ENCODE measurements at regions not wholly inside any gene's neighbourhood (a gene's known extent, or its start where the extent isn't known, plus 50 kb on each side); places are given as distances from the start of the nearest gene placed in this dataset.

DNA sequence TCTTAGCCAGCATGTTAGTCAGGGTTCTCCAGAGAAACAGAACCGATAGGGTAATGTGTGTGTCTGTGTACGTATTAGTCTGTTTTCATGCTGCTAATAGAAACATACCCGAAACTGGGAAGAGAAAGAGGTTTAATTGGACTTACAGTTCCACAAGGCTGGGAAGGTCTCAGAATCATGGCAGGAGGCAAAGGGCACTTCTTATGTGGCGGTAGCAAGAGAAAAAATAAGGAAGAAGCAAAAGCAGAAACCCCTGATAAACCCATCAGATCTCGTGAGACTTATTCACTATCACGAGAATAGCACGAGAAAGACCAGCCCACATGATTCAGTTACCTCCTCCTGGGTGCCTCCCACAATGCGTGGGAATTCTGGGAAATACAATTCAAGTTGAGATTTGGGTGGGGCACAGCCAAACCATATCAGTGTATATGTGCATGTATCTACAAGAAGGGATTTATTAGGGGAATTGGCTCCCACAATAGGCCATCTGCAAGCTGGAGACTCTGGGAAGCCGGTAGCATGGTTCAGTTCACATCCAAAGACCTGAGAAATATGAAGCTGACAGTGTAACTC, 173.7 kb upstream of the NECTIN1 start:
- no peak for DNase-seq
- intact Hi-C loops (cut with DNase I, micrococcal nuclease): no loop called here

DNA sequence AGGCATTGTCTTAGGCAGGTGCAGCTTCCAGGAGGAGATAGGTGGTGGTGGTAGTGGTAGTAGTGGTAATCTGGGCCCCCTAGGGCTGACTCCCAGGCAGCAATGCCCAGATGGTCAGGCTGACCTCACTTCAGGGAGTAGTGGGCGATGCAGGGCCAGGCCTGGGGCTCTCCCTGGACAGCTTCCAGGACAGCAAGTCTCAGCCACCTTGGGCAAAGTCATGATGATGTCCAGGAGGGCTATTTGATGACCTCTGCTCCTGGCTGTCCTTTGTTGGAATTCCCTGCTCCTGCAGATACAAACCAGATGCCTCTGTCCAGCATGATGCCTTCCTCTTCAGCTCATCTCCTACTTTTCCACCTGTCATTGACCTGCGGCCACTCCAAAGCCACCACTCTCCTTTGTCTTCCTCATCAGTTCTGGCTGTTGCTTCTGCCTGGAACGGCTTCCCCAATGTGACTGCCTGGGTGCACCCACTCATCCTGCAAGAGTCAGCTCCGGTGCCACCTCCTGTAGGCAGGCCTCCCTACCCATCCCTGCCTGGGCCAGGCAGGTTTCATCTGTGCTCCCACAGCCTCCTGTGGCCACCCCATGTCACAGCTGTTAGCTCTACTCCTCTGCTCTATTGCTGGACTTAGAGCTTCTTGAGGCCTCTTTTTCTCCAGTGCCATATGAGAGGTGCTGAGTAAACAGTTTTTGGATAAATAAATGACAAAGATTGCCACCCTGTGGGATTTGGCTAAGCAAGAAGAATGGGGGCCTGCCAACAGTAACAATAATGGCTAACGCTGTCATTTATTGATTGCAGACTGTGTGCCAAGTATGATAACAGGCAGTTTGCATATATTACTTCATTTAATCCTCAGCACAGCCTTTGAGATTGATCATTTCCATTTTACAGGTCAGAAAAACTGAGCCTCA, 172.9 kb upstream of the NECTIN1 start:
- DNase-seq (no peak), ATAC-seq (no peak)
- intact Hi-C loops (cut with DNase I, micrococcal nuclease): no loop called here

More for the DNA sequence above, 173.7 kb upstream of the NECTIN1 start:
- ATAC-seq: no peak

DNA sequence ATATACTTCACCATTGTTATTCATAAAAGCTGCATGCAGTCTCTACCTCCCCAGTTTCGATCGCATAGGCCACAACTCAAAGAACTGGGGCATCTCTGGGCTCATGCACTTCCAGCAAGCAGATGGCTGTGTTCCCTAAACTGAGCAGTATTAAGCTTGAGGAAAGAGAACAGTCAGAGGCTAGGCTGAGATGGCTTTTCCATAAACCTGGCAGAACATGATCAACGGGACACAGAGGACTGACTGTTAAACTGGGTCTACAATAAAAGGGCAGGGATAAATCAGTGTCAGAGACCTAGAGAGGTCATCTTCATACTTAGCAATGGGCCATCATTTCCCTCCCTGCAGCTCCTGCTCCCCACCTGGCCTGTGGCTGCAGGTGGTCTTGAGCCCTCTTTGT, 171.0 kb upstream of the NECTIN1 start:
- no peak for ATAC-seq
- no peak for DNase-seq
- intact Hi-C loops (cut with DNase I, micrococcal nuclease): no loop called here

DNA sequence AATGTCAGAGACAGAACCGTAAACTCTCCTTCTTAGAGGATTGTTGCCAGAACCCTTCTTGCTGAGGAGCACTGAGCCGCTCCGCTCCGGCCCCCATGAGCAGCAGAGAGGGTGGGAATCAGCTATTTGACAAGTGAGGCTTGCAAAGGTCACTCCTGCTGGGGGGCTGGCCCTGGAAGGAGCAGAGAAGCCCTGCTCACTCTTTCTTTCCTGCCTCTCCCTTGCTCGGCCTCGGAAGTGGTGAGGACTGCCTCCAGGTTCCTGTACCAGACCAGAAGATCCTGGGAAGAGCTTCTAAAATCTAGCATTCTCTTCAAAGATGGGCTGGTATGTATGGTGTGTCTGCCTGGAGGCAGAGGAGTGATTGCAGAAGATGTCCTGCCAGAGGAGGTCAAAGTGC, 168.6 kb upstream of the NECTIN1 start:
- intact Hi-C loops (cut with DNase I, micrococcal nuclease): no loop called here
- ATAC-seq: no peak
- DNase-seq: no peak

DNA sequence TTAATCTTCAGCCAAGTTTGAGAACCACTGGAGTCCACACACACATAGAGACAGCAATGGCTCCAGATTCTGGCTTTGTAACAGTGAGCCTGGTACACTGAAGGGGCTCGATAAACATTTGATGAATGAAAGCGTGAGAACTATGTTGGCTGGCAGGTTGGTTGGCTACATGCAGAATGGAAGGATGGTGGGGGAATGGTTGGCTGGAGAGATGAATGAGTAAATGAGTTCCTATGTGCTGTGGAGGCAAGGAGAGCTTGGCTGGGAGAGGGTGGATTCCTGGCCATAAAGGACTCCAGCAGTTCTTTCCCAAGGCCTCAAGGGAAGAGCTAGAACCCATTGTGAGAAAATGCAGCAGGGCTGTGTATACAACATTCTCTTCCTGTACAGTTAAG, 168.0 kb upstream of the NECTIN1 start:
- ATAC-seq (no peak), DNase-seq (no peak)
- intact Hi-C loops (cut with DNase I, micrococcal nuclease): no loop called here

DNA sequence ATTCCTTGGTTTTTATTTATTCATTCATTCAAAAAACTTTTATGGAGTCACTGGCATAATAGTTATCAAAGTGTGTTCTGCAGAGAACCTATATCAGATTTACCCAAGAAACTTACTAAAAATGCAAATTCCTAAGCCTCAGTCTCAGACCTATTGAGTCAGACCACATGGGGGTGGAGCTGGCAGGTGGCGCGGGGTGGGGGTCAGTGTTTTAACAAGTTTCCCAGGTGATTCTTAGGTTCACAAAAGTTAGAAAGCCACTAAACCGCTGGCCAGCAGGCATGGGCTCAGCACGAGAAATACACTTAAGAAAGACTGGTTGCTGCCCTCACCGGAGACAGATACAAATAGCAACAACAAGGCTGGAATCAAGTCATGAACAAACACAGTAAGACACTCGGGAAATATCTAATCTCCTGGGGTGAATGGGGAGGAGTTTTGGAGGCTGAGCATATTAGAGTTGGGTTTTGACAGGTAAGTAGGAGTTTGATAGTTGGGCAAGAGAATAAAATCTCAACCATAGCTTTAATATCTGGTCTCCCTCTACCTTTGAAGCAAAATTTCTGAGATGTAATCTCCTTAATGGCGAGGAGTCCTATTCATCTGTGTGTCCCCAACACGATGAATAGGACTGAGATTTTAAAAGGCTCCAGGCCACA, 167.5 kb upstream of the NECTIN1 start:
- intact Hi-C loops (cut with DNase I, micrococcal nuclease): no loop called here
- ATAC-seq: no peak
- no peak for DNase-seq

DNA sequence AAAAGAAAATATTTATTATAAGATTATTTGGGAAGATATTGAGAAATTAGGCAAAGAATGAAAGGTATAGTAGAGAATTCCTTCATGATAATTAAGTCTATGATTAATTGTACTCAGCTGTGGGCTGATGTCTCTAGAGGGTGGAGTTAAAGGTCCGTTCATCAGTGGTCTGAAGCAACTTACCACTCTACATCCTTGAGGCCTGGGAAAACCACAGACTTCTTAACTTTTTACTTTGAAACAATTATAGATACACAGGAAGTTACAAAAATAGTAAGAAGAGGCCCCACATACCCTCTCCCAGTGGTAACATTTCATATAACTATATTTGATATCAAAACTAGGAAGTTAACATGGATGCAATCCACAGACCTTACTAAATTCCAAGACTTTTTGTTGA, 167.0 kb upstream of the NECTIN1 start:
- intact Hi-C loops (cut with DNase I, micrococcal nuclease): no loop called here
- no peak for ATAC-seq

DNA sequence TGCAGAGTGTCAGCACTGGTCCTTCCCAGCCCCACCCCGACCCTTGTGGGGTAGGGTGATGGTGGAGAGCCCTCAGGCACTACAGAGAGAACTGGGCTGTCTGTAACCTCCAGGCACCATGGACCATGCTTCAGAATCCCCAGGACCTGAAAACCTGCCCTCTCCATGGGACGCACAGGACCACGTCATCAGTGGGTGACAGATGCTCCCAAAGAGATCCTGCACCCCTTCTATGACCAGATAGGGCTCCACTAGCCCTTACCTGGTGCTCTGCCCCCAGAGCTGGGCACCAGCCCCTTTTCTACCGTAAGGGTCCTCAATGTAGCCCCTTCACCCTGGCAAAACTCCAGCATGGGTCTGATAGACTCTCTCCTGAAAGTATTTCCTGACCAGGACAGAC, 165.9 kb upstream of the NECTIN1 start:
- intact Hi-C loops (cut with DNase I, micrococcal nuclease): no loop called here
- DNase-seq: no peak
- ATAC-seq: no peak

More for the DNA sequence above, 167.0 kb upstream of the NECTIN1 start:
- no peak for DNase-seq

DNA sequence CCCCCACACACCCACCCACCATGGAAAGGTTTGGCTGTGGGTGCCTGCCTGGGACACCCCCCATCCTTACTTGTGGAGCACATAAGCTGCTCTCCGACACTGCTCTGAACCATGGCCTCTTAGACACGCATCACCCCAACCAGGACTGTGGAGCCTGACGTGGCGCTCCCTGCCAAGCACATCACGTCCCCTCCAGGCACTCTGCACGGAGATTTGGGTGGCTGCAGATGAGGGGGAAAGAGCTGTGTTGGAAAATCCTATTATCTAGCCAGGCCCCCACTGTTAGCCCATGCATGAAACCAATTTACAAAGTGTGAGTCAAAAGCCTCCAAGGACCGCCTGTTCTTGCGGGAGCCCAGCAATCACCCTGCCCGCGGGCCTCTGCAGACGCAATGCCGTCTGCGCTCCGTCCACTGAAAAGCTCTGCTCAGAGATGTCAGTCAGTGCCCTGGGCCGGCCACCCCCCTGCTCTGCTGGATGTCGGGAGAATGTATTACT, 163.4 kb upstream of the NECTIN1 start:
- intact Hi-C loops (cut with DNase I, micrococcal nuclease): no loop called here
- DNase-seq (no peak), ATAC-seq (no peak)

DNA sequence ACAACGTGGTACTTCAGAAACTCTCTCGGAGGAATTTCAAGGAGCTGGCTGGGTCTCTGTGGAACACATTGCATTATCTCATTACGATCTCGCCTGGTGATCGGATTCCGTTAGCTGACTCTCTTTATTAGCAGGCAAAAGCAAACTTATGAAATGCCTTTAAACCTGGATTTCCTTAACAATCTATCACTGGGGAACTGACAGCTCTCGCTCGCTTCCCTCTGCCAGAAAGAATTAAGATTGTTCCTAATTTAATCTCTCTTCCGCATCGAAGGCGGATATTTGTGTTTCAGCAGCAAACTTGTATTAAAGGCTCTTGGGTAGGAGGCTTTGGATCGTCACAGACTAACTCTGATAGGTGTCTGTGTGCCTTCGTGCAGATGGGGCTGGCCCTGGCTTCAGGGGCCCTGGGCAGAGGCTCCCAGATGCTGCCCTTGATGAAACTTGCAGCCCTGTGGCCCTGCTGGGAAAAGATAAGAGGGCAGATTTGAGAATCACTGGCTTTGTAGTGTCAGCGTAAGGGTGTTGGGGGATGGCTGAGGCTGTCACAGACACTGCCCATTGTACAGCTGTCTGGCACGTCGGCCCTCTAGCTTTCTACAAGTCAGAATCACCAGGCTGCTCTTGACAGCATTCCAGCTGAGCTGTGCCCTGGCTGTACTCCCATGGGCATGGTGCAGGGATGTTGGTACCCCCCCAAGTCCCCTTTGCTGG, 162.2 kb upstream of the NECTIN1 start:
- ATAC-seq (no peak), DNase-seq (no peak)

DNA sequence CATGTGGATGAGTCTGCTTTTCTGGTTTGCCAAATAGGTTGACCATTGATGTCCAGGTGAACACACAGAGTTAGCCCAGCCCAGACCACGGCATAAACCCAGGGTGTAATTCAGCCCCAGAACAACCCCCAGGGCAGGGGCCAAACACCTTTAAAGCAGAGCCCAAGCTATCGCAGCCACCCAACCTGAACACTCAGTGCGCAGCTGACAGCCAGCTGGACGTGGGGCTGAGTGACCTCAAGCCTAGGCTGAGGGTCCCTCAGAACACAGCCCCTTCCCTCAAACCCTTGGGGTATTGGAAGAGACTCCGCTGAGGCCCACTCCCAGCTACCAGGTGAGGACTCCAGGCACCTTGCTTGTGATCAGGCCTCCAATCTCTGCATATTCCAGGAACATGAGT, 161.5 kb upstream of the NECTIN1 start:
- DNase-seq (no peak), ATAC-seq (no peak)
- intact Hi-C loops (cut with DNase I, micrococcal nuclease): no loop called here

More for the DNA sequence above, 162.2 kb upstream of the NECTIN1 start:
- intact Hi-C loops (cut with DNase I, micrococcal nuclease): no loop called here

DNA sequence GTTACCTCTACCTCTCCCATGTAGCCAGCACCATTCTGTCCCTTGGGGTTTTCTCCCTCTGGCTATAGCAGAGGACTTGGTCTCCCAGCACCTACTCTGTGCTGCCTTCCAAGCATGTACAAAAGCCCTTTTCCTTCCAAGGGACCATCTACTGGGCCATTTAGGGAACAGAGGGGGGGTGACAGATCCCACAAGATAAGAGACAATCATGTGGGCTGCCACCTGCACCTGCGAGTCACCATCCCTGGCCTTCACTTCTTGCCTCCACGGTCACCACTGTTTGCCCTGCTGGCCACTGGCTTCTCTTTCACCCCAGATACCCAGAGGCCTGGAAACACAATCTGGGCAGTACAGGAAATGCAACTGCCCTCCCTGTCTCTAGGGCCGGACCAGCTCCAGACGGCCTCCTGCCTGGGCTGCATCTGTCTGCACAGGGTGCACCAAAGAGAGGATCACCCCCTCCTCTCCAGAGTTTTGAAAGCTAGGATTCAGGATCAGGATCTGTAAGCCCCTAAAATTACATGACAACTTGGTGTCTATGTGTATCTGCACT, 160.8 kb upstream of the NECTIN1 start:
- DNase-seq (no peak), ATAC-seq (no peak)
- intact Hi-C loops (cut with DNase I, micrococcal nuclease): no loop called here

DNA sequence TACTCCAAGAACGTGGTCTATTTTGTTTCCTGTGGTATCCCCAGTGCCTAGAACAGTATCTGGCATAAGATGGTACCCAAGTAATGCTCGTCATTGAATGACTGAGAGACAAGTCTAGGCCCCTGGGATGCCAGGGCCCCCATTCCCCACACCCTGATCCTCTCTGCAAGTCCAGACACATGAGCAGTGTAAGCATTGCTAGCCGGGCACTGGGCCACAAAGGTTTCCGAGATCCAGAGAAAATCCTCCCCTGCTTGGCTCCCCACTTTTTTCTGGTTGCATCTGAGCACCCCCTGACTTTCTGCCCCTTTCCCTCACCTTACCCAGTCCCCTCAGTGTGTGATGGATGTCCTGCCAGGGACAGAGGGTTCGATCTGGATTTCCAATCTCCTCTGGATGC, 160.1 kb upstream of the NECTIN1 start:
- intact Hi-C loops (cut with DNase I, micrococcal nuclease): no loop called here
- ATAC-seq: no peak
- DNase-seq: no peak

DNA sequence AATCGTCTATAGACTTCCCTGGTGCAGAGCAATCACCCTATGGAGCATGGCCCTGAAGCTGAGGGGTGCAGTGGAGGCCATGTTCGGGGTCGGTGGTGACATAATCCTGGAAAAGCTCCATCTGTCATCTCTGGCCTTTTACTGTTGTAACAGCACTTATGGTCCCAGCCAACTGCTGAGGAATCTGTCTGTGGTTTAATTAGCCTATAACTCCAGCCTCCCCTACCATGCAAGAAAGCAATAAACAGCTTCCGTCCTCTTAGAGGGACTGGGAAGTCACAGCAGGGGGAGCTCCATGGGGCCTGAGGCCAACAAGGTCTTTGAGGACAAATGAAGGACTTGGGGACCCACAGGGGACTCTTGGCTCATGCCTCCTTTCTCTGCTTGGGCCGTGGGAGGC, 159.1 kb upstream of the NECTIN1 start:
- DNase-seq (no peak), ATAC-seq (peak; percentile 67)
- intact Hi-C loops (cut with DNase I, micrococcal nuclease): no loop called here

DNA sequence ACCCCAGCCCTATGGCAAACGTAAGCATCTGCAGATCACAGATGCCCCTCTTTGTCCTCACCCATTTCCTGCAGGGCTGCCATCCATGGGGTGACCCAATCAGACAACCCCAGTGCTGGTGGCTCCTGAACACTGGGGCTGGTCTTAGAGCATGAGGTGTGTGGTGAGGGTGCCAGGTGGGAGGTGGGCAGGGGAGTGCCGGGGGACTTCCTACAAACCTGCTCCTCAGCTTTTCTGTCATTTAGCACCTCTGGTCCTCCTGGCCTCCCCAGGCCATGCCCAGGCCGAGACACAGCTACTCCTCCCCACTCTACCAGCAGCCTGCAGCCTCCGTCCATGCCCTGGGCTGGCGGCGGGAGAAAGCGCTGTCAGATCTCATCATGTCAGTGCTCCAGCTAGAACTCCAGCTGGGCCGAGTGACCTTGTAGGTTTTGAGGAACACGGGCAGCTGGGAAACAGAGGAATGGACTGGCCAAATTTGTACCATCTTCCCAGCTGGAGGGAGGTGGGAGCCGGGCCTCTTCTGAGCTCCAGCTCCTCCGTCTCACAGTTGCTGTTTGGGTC, 157.7 kb upstream of the NECTIN1 start:
- intact Hi-C loops (cut with DNase I, micrococcal nuclease): no loop called here
- no peak for ATAC-seq
- no peak for DNase-seq

DNA sequence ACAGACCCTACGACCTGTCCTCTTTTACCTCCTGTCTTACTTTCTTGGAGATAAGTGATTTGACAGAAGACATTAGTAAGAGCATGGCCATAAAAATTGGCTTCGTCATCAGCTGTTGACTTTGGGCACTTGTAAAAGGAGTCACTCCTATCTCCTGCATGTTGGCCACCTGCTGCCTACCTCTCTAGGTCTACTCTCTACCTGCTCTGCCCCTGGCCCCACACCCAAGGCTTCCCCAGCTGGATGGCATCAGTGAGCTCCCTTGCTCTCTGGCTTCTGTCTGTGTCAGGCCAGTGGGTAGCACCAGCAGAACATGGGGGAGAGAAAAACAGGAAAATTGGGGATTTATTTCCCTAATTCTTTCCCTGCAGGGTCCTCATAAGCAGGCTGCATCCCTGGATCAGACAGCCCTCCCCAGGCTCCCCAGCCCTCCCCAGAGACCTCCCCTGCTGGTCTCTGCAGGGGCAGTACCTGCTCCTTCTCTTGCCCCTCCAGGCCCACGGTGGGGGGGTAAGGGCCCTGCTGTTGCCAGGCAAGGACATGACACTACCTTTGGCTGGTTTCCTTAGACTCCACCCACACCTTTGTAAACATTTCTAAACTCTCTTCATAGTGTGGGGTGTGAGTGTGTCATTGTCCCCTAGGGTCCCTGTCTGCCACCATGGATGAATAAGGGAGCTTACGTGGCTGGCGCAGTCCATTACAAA, 157.0 kb upstream of the NECTIN1 start:
- ATAC-seq (peak; percentile 88), DNase-seq (peak; percentile 56 to 74)

DNA sequence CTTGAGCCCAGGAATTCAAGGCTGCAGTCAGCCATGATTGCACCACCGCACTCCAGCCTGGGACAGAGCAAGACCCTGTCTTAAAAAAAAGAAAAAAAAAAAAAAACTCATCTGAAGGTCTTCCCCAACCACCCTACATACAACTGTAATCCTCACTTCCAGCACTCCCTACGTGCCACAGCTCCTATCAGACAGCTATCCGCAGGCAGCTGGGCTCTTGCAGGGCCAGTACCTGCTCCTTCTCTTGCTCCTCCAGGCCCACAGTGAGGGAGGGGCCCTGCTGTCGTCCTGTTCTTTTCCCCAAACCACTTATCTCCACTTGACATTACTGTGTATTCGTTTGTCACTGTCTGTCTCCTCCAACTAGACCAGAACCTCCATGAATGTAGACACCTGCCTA, 156.1 kb upstream of the NECTIN1 start:
- intact Hi-C loops (cut with DNase I, micrococcal nuclease): no loop called here
- DNase-seq: peak in 1 of 2 donors; percentile 21
- ATAC-seq: no peak

More for the DNA sequence above, 157.0 kb upstream of the NECTIN1 start:
- intact Hi-C loops (cut with DNase I, micrococcal nuclease): no loop called here

DNA sequence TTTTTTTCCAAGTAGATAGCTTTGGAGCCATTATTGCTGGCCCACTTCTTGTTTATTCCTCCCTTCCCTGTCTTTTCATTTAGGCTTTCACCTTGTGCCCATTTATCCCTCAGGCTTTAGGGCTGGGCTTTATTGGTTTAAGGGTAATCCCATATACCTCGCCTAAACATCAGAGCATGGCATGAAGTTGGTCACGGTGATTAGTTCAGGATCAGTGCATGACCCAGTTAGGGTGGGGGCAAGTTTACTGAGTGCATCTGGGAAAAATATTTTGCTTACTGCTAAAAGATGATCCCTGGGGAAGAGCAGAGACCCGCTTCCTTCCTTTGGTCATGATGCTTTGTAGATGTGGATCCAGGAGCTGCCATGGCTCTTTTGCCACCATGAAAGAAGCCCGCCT, 153.3 kb upstream of the NECTIN1 start:
- ATAC-seq (no peak), DNase-seq (peak in 1 of 2 donors; percentile 3)
- intact Hi-C loops (cut with DNase I, micrococcal nuclease): no loop called here

Data from left colon (tissue), 2 donors.